Natural killer cell (primary cell): ENCODE measurements at regions not wholly inside any gene's neighbourhood (a gene's known extent, or its start where the extent isn't known, plus 50 kb on each side); places are given as distances from the start of the nearest gene placed in this dataset.
"Not testable (repeated sequence)": the region's sequence is repeated elsewhere in the genome, so short reads cannot be mapped to it uniquely, and the experiment has no call there.

ENCODE experiments used
- ATAC-seq, 3 donors: fragments of 150-1000 bp in 2 of 3; fragments of 200-7000 bp in 1 of 3; cut with Tn5 transposase; 1 replicate in 1 of 3; 2 replicates in 2 of 3; pipeline ENCODE4 v1.10.0; 2021; ENCODE audit warnings: mild to moderate bottlenecking in 2 of 3, moderate library complexity in 2 of 3
- DNase-seq, 2 donors: peaks; one replicate each; pipeline versions ENCODE4 v3.0.0 to v3.0.0-alpha.2; 2013 to 2021; ENCODE audit warnings: mixed read lengths in 1 of 2
- H3K27ac ChIP-seq: one replicate; pipeline ENCODE4 v1.5.1; 2013; ENCODE audit warnings: mild to moderate bottlenecking, low read length
- H3K27me3 ChIP-seq: one replicate; pipeline ENCODE4 v1.6.1; 2013; ENCODE audit warnings: low read length; ENCODE audit not compliant: control insufficient read depth, insufficient read depth
- H3K36me3 ChIP-seq: one replicate; pipeline ENCODE4 v1.6.1; 2013; ENCODE audit warnings: low read length; ENCODE audit not compliant: control insufficient read depth, insufficient read depth
- H3K4me1 ChIP-seq: one replicate; pipeline ENCODE4 v1.6.1; 2013; ENCODE audit warnings: low read length; ENCODE audit not compliant: control insufficient read depth, insufficient read depth
- H3K4me3 ChIP-seq: one replicate; pipeline ENCODE4 v1.5.1; 2013; ENCODE audit warnings: low read length
- H3K9me3 ChIP-seq: one replicate; pipeline ENCODE4 v1.6.1; 2013; ENCODE audit warnings: low read length; ENCODE audit not compliant: control insufficient read depth, insufficient read depth
- H3K27ac Mint-ChIP-seq, 2 donors: one replicate each; pipeline ENCODE4 v1.8.0; 2022; ENCODE audit warnings: mild to moderate bottlenecking in 2 of 2, mixed read lengths in 2 of 2, moderate library complexity in 1 of 2
- H3K27me3 Mint-ChIP-seq, 2 donors: one replicate each; pipeline ENCODE4 v1.8.0; 2022; ENCODE audit warnings: low read depth in 2 of 2, mixed read lengths in 2 of 2
- H3K36me3 Mint-ChIP-seq: one replicate; pipeline ENCODE4 v1.8.0; 2022; ENCODE audit warnings: mixed read lengths
- H3K4me1 Mint-ChIP-seq, 2 donors: one replicate each; pipeline ENCODE4 v1.8.0; 2022; ENCODE audit warnings: mixed read lengths in 2 of 2
- H3K4me3 Mint-ChIP-seq: one replicate; pipeline ENCODE4 v1.8.0; 2022; ENCODE audit warnings: mild to moderate bottlenecking, moderate library complexity, mixed read lengths
- H3K9me3 Mint-ChIP-seq, 2 donors: one replicate each; pipeline ENCODE4 v1.8.0; 2022; ENCODE audit warnings: mixed read lengths in 2 of 2
- WGBS: methylation state at CpG from one replicate; pipeline ENCODE4 v1.1.7; 2013; ENCODE audit warnings: missing lambda C conversion rate; ENCODE audit not compliant: insufficient coverage; 5-methylcytosine and 5-hydroxymethylcytosine counted together
- intact Hi-C: fragments of 100-400 bp; cut with micrococcal nuclease; formaldehyde crosslinking; loops from one replicate; pipeline ENCODE4 v1.14.2; 2022
- TF ChIP-seq, protein P1 (sequence below): fragments of 200-600 bp; IDR thresholded peaks from one replicate; pipeline ENCODE4 v1.8.0; 2022; ENCODE audit warnings: antibody characterized with exemption

DNA sequence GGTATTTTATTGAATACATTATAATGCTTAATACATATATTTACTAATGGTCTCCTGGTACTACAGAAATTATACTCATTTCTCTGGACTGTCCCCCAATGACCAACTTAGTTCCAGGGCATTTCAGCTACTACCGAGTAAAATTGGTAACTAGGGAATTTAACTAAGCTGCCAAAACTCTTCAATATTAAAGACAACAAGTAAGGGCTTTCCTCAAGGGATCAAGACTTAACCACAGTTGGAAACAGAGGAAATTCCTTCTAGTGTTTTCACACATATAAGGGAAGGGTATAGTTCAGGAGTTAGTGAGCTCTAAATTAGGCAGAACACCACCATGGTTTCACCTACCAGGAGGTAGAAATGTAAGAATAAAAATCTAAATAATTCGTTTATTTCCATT is 357.4 kb downstream of the TBL1XR1 start:
- intact Hi-C loops = no loop called here
- H3K4me1 Mint-ChIP-seq = no peaks in the 10 kb centered on the region
- no peaks in the 10 kb centered on the region for H3K36me3 Mint-ChIP-seq
- no peak overlapping the region for H3K27ac Mint-ChIP-seq
- peaks cover 0 to 2% of the 10 kb centered on the region in 2 donors for H3K27me3 Mint-ChIP-seq
- H3K9me3 ChIP-seq = no peaks in the 10 kb centered on the region
- H3K4me3 ChIP-seq = no peak overlapping the region
- ATAC-seq = no peak
- H3K4me1 ChIP-seq = no peaks in the 10 kb centered on the region
- DNase-seq = no peak
- peaks cover 2% of the 10 kb centered on the region for H3K27me3 ChIP-seq
- 100% methylated on average over 1 of the region's 2 CpGs for WGBS
- TF ChIP-seq, protein P1, sequence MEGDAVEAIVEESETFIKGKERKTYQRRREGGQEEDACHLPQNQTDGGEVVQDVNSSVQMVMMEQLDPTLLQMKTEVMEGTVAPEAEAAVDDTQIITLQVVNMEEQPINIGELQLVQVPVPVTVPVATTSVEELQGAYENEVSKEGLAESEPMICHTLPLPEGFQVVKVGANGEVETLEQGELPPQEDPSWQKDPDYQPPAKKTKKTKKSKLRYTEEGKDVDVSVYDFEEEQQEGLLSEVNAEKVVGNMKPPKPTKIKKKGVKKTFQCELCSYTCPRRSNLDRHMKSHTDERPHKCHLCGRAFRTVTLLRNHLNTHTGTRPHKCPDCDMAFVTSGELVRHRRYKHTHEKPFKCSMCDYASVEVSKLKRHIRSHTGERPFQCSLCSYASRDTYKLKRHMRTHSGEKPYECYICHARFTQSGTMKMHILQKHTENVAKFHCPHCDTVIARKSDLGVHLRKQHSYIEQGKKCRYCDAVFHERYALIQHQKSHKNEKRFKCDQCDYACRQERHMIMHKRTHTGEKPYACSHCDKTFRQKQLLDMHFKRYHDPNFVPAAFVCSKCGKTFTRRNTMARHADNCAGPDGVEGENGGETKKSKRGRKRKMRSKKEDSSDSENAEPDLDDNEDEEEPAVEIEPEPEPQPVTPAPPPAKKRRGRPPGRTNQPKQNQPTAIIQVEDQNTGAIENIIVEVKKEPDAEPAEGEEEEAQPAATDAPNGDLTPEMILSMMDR = no peak
- no peak overlapping the region for H3K4me3 Mint-ChIP-seq
- no peak overlapping the region for H3K27ac ChIP-seq
- peaks cover 4% of the 10 kb centered on the region in 2 donors for H3K9me3 Mint-ChIP-seq
- no peaks in the 10 kb centered on the region for H3K36me3 ChIP-seq

DNA sequence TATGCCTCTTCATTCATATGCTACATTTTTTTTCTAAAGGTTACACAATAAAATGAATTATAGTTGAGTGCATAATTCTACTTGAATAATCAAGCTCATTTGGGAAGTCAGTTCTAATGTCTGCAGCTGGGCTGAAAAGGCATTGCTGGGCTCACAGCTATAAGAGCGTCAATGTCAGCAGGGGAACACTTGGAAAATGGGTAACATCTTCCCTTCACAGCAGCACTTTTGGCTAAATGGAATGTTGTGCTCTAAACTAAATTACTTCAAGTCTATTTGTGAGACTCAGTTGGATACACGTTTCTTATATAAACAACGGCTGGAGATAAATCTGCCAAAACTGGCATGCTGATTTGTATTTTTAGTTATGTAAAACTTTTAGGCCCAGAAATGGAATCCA is 357.8 kb downstream of the TBL1XR1 start:
- no peaks in the 10 kb centered on the region for H3K36me3 ChIP-seq
- no peaks in the 10 kb centered on the region for H3K36me3 Mint-ChIP-seq
- no peak overlapping the region for H3K27ac Mint-ChIP-seq
- intact Hi-C loops = no loop called here
- H3K27ac ChIP-seq = no peak overlapping the region
- peaks cover 2% of the 10 kb centered on the region for H3K27me3 ChIP-seq
- peaks cover 4% of the 10 kb centered on the region in 2 donors for H3K9me3 Mint-ChIP-seq
- TF ChIP-seq, protein P1 = no peak
- no peaks in the 10 kb centered on the region for H3K4me1 Mint-ChIP-seq
- H3K4me1 ChIP-seq = no peaks in the 10 kb centered on the region
- ATAC-seq (no peak), DNase-seq (no peak)
- no peak overlapping the region for H3K4me3 ChIP-seq
- no peak overlapping the region for H3K4me3 Mint-ChIP-seq
- peaks cover 0 to 3% of the 10 kb centered on the region in 2 donors for H3K27me3 Mint-ChIP-seq
- 80% methylated on average over 1 of the region's 3 CpGs for WGBS
- H3K9me3 ChIP-seq = no peaks in the 10 kb centered on the region

DNA sequence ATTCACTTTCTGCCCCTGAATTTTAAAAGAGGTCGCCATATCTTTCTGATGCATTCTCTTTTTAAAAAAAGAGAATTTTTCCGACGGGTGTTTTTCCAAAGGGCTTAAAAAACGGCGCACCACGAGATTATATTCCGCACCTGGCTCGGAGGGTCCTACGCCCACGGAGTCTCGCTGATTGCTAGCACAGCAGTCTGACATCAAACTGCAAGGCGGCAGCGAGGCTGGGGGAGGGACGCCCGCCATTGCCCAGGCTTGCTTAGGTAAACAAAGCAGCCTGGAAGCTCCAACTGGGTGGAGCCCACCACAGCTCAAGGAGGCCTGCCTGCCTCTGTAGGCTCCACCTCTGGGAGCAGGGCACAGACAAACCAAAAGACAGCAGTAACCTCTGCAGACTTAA is 370.0 kb downstream of the TBL1XR1 start:
- H3K9me3 ChIP-seq, H3K4me3 Mint-ChIP-seq, H3K4me1 ChIP-seq, H3K4me1 Mint-ChIP-seq, H3K36me3 Mint-ChIP-seq, H3K27ac Mint-ChIP-seq, ATAC-seq, H3K27me3 Mint-ChIP-seq, H3K4me3 ChIP-seq, intact Hi-C loops, DNase-seq, H3K27ac ChIP-seq, H3K9me3 Mint-ChIP-seq, H3K27me3 ChIP-seq, H3K36me3 ChIP-seq: not testable (repeated sequence)
- 96% methylated on average over 15 of the region's 15 CpGs for WGBS

DNA sequence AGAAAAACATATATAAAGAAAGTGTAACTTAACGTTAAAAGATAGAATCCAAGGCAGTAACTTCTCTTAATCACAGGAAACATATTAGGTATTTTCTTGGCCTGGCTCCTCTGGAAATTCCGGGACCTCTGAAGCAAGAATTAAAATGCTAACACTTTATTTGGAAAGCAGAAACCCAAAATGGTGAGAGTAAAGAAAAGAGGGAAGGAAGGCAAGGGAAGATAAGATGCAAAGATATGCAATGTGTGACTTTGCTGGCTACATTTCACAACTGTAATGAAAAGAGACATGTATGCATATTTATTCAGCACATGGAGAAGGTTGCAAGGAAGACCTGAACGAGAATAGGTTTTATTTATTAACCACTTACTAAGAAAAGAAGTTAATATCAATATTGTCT is 372.5 kb downstream of the TBL1XR1 start:
- H3K36me3 ChIP-seq = no peaks in the 10 kb centered on the region
- ATAC-seq (no peak), DNase-seq (no peak)
- intact Hi-C loops = no loop called here
- no peaks in the 10 kb centered on the region for H3K36me3 Mint-ChIP-seq
- H3K4me3 Mint-ChIP-seq = no peak overlapping the region
- no peaks in the 10 kb centered on the region for H3K27me3 Mint-ChIP-seq
- no peaks in the 10 kb centered on the region for H3K4me1 Mint-ChIP-seq
- H3K27ac Mint-ChIP-seq = no peak overlapping the region
- H3K27ac ChIP-seq = no peak overlapping the region
- TF ChIP-seq, protein P1 = no peak
- H3K27me3 ChIP-seq = no peaks in the 10 kb centered on the region
- WGBS = 0% methylated on average over 1 of the region's 3 CpGs
- peaks cover 0 to 5% of the 10 kb centered on the region in 2 donors for H3K9me3 Mint-ChIP-seq
- no peaks in the 10 kb centered on the region for H3K9me3 ChIP-seq
- no peak overlapping the region for H3K4me3 ChIP-seq
- H3K4me1 ChIP-seq = no peaks in the 10 kb centered on the region
